ENCODE measurements at regions not wholly inside any gene's neighbourhood (a gene's known extent, or its start where the extent isn't known, plus 50 kb on each side); places are given as distances from the start of the nearest gene placed in this dataset.

GRCh38 chr1:200493344-200493743 lies 83.5 kb upstream of the ZNF281 start:
- Histone ChIP-seq H3K36me3 (replicated peaks in 1 of 2; ENCODE audit: control insufficient read depth in 1 of 2, insufficient read depth in 2 of 2, low read length in 2 of 2) (no peaks in the 10 kb centered on the region), H3K27ac (ENCODE audit: low read depth in 1 of 2, low read length in 2 of 2) (no peak overlapping the region), H3K4me1 (ENCODE audit: control insufficient read depth in 1 of 2, insufficient read depth in 2 of 2, low read length in 2 of 2) (no peaks in the 10 kb centered on the region), H4K20me1 (ENCODE audit: insufficient read depth, low read length) (no peaks in the 10 kb centered on the region), H3K27me3 (ENCODE audit: control insufficient read depth in 2 of 2, insufficient read depth in 2 of 2, low read length in 2 of 2) (no peaks in the 10 kb centered on the region), H3K9ac (ENCODE audit: insufficient read depth, low read length, poor library complexity, severe bottlenecking) (no peak overlapping the region), H3K4me2 (replicated peaks; ENCODE audit: extremely low read depth, low read length, poor library complexity, severe bottlenecking) (no peak overlapping the region), H3K79me2 (ENCODE audit: insufficient read depth, low read length) (no peaks in the 10 kb centered on the region), H2AFZ (ENCODE audit: insufficient read depth, low read depth, low read length, poor library complexity, severe bottlenecking) (no peak overlapping the region), H3K9me3 (replicated peaks in 1 of 2; ENCODE audit: control insufficient read depth in 1 of 2, insufficient read depth in 1 of 2, low read length in 2 of 2) (no peaks in the 10 kb centered on the region), H3K4me3 (replicated peaks in 1 of 3; ENCODE audit: low read depth in 2 of 3, low read length in 3 of 3) (no peak overlapping the region)
- DNase-seq = no peak
- H3K9me3 Mint-ChIP-seq = no peaks in the 10 kb centered on the region
- intact Hi-C loops (cut with micrococcal nuclease) = loop anchor here in 1 of 2 donors (10.0 kb wide), 1 partner anchor 209 kb away; no protein-coding TSS in a partner anchor
- H3K27ac Mint-ChIP-seq = no peak overlapping the region
- H3K36me3 Mint-ChIP-seq = no peaks in the 10 kb centered on the region
- 100% methylated on average over 1 of the region's 4 CpGs for WGBS (ENCODE audit: insufficient coverage)
- H3K27me3 Mint-ChIP-seq (ENCODE audit: low read depth in 3 of 3) = peaks cover 0 to 1% (median 0%) of the 10 kb centered on the region in 3 donors
- peaks cover 4% of the 10 kb centered on the region for H3K4me1 Mint-ChIP-seq
- no peak for TF ChIP-seq CTCF (IDR thresholded peaks at IDR 0.05)
- H3K4me3 Mint-ChIP-seq = no peak overlapping the region

- Histone ChIP-seq H3K27me3 (ENCODE audit: control insufficient read depth in 2 of 2, insufficient read depth in 2 of 2, low read length in 2 of 2) (no peaks in the 10 kb centered on the region), H3K27ac (ENCODE audit: low read depth in 1 of 2, low read length in 2 of 2) (no peak overlapping the region), H3K9ac (ENCODE audit: insufficient read depth, low read length, poor library complexity, severe bottlenecking) (no peak overlapping the region), H3K36me3 (replicated peaks in 1 of 2; ENCODE audit: control insufficient read depth in 1 of 2, insufficient read depth in 2 of 2, low read length in 2 of 2) (no peaks in the 10 kb centered on the region), H3K4me1 (ENCODE audit: control insufficient read depth in 1 of 2, insufficient read depth in 2 of 2, low read length in 2 of 2) (no peaks in the 10 kb centered on the region), H3K4me2 (replicated peaks; ENCODE audit: extremely low read depth, low read length, poor library complexity, severe bottlenecking) (no peak overlapping the region), H4K20me1 (ENCODE audit: insufficient read depth, low read length) (no peaks in the 10 kb centered on the region), H3K79me2 (ENCODE audit: insufficient read depth, low read length) (no peaks in the 10 kb centered on the region), H2AFZ (ENCODE audit: insufficient read depth, low read depth, low read length, poor library complexity, severe bottlenecking) (no peak overlapping the region), H3K4me3 (replicated peaks in 1 of 3; ENCODE audit: low read depth in 2 of 3, low read length in 3 of 3) (no peak overlapping the region), H3K9me3 (replicated peaks in 1 of 2; ENCODE audit: control insufficient read depth in 1 of 2, insufficient read depth in 1 of 2, low read length in 2 of 2) (no peaks in the 10 kb centered on the region)
- DNase-seq = no peak
- no peak for TF ChIP-seq CTCF (IDR thresholded peaks at IDR 0.05)
- Mint-ChIP-seq H3K4me1 (peaks cover 5% of the 10 kb centered on the region), H3K9me3 (peaks cover 0 to 3% (median 0%) of the 10 kb centered on the region in 7 donors), H3K27ac (no peak overlapping the region), H3K4me3 (no peak overlapping the region), H3K36me3 (no peaks in the 10 kb centered on the region), H3K27me3 (ENCODE audit: low read depth in 3 of 3) (peaks cover 0 to 1% (median 0%) of the 10 kb centered on the region in 3 donors)
- no CpG with 5 or more reads among the region's 2 CpGs for WGBS (ENCODE audit: insufficient coverage)
- intact Hi-C loops (cut with micrococcal nuclease) = loop anchor here in 1 of 2 donors (10.0 kb wide), 1 partner anchor 206 kb away; no protein-coding TSS in a partner anchor
These were observed 81.3 kb upstream of the ZNF281 start for GRCh38 chr1:200491103-200491502.

Data from CD14-positive monocyte (primary cell).